K562 (cell line): ENCODE measurements at regions not wholly inside any gene's neighbourhood (a gene's known extent, or its start where the extent isn't known, plus 50 kb on each side); places are given as distances from the start of the nearest gene placed in this dataset.

Source experiments
- ATAC-seq: fragments of 200-7000 bp; cut with Tn5 transposase; 3 replicates; pipeline ENCODE4 v1.9.1; 2020; ENCODE audit warnings: moderate library complexity
- BruUV-seq: library from RNA; stranded (reverse); fragments of 400-500 nt; replicated peaks from 2 replicates; lab custom pipeline; 2021; lab: Mats Ljungman, UMichigan
- CTCF ChIA-PET: fragments of 300-600 bp; formaldehyde crosslinking; extraction: SDS; loops from one replicate; lab custom pipeline; 2021; ENCODE audit warnings: low intra/inter-chr PET ratio; lab: Yijun Ruan, JAX
- POLR2A ChIA-PET: fragments of 300-600, 350-650 bp; sonication (Branson Sonifier 250); formaldehyde crosslinking; extraction: SDS; loops from one replicate; lab custom pipeline; 2021; ENCODE audit warnings: antibody characterized with exemption, inconsistent platforms; lab: Yijun Ruan, JAX
- DNase-seq, 4 experiments: peaks; one replicate each; pipeline versions ENCODE4 v3.0.0 to v3.0.0-alpha.2; 2011 to 2018; ENCODE audit warnings: low spot score in 3 of 4, mixed read lengths in 3 of 4; ENCODE audit errors: extremely low read depth in 1 of 4
- FAIRE-seq: peaks from 2 replicates; lab custom pipeline; 2011; peaks lifted over from hg19 to GRCh38; lab: Jason Lieb, UNC
- H2AFZ ChIP-seq: 2 replicates; pipeline ENCODE4 v1.6.0; 2011; ENCODE audit warnings: low read depth, low read length, control low read depth, inconsistent platforms
- H3K27ac ChIP-seq: fragments of 200-600 bp; 3 replicates; pipeline ENCODE4 v1.8.0; 2011; ENCODE audit warnings: low read depth, mild to moderate bottlenecking, control low read depth, inconsistent platforms, low read length, moderate library complexity, mixed read lengths; ENCODE audit errors: extremely low read depth
- H3K27me3 ChIP-seq, 2 experiments: fragments of 300-600 bp in 1 of 2; 2 replicates in 1 of 2; 3 replicates in 1 of 2; pipeline versions ENCODE4 v1.6.0 to v1.8.0; 2011; ENCODE audit warnings: inconsistent platforms in 2 of 2, low read length in 2 of 2, mild to moderate bottlenecking in 1 of 2, mixed read lengths in 1 of 2, moderate library complexity in 1 of 2; ENCODE audit not compliant: control insufficient read depth in 2 of 2, insufficient read depth in 2 of 2
- H3K36me3 ChIP-seq: fragments of 300-600 bp; 3 replicates; pipeline ENCODE4 v1.8.0; 2011; ENCODE audit warnings: mild to moderate bottlenecking, low read length, inconsistent platforms; ENCODE audit not compliant: control insufficient read depth, insufficient read depth
- H3K4me1 ChIP-seq, 2 experiments: fragments of 200-600 bp in 1 of 2; replicated peaks in 1 of 2; 2 replicates in 1 of 2; 3 replicates in 1 of 2; pipeline versions ENCODE4 v1.5.1 to v1.8.0; 2011; ENCODE audit warnings: inconsistent platforms in 2 of 2, low read length in 2 of 2, mild to moderate bottlenecking in 1 of 2, mixed read lengths in 1 of 2, moderate library complexity in 1 of 2; ENCODE audit not compliant: control insufficient read depth in 2 of 2, insufficient read depth in 2 of 2
- H3K4me2 ChIP-seq: 2 replicates; pipeline ENCODE4 v1.6.1; 2011; ENCODE audit warnings: low read length, control low read depth, inconsistent platforms, mixed read lengths; ENCODE audit not compliant: insufficient read depth
- H3K4me3 ChIP-seq: fragments of 200-600 bp; sonication (generic), shearing (Covaris generic); 2 replicates; pipeline ENCODE4 v1.5.1; 2016; ENCODE audit warnings: control low read depth, inconsistent platforms
- H3K79me2 ChIP-seq: fragments of 200-600 bp; 3 replicates; pipeline ENCODE4 v1.8.0; 2011; ENCODE audit warnings: low read length, inconsistent platforms; ENCODE audit not compliant: control insufficient read depth, insufficient read depth
- H3K9ac ChIP-seq, 2 experiments: 2 replicates each; pipeline versions ENCODE4 v1.6.0 to v1.6.1; 2011; ENCODE audit warnings: low read depth in 2 of 2, low read length in 2 of 2, control low read depth in 1 of 2, inconsistent platforms in 1 of 2, mild to moderate bottlenecking in 1 of 2, mixed read lengths in 1 of 2; ENCODE audit not compliant: insufficient read depth in 1 of 2
- H3K9me1 ChIP-seq: one replicate; pipeline ENCODE4 v1.6.0; 2011; ENCODE audit warnings: inconsistent platforms, mild to moderate bottlenecking, low read length, moderate library complexity; ENCODE audit not compliant: control insufficient read depth, insufficient read depth
- H3K9me3 ChIP-seq: replicated peaks from 2 replicates; pipeline ENCODE4 v1.5.1; 2011; ENCODE audit warnings: low read depth, low read length, inconsistent platforms; ENCODE audit not compliant: control insufficient read depth, insufficient read depth
- H4K20me1 ChIP-seq: replicated peaks from 2 replicates; pipeline ENCODE4 v1.6.1; 2011; ENCODE audit warnings: low read length, inconsistent platforms, mixed read lengths; ENCODE audit not compliant: control insufficient read depth, insufficient read depth
- CEBPB ChIP-seq: fragments of 450-650 bp; IDR thresholded peaks from 2 replicates; pipeline ENCODE4 v1.6.1; 2016; ENCODE audit warnings: missing genetic modification characterization, missing compliant biosample characterization
- MAFG ChIP-seq: fragments of 450-650 bp; conservative IDR thresholded peaks from 2 replicates; pipeline ENCODE4 v1.6.1; 2016; ENCODE audit warnings: missing genetic modification characterization, missing compliant biosample characterization
- SIN3B ChIP-seq: fragments of 450-650 bp; IDR thresholded peaks from 2 replicates; pipeline ENCODE4 v1.6.1; 2017; ENCODE audit warnings: low read depth, mild to moderate bottlenecking, moderate library complexity
- TBL1XR1 ChIP-seq, 2 experiments: IDR thresholded peaks; 2 replicates each; pipeline ENCODE4 v1.6.1; 2012; ENCODE audit warnings: improper control_type of control experiment in 2 of 2, low read length in 2 of 2, mild to moderate bottlenecking in 1 of 2
- WGBS: fragments of 100-300 bp; shearing (Covaris generic); methylation state at CpG from one replicate; pipeline ENCODE4 v1.1.6; 2016; ENCODE audit warnings: low coverage, mixed read lengths; ENCODE audit not compliant: insufficient coverage; ENCODE audit errors: missing lambda C conversion rate; 5-methylcytosine and 5-hydroxymethylcytosine counted together
- in situ Hi-C: fragments of 300-500 bp; cut with MboI; formaldehyde crosslinking; loops from 4 replicates; pipeline ENCODE4 v1.15.0; 2018; ENCODE audit warnings: inconsistent platforms, mixed read lengths
- intact Hi-C: fragments of 100-400 bp; cut with micrococcal nuclease; formaldehyde crosslinking; loops from 2 replicates; pipeline ENCODE4 v1.14.2; 2022
- TF ChIP-seq, protein P1 (sequence below): fragments of 250-450 bp; sonication (Bioruptor Pico); IDR thresholded peaks from 2 replicates; pipeline ENCODE4 v1.8.0; 2021; ENCODE audit warnings: moderate library complexity, mild to moderate bottlenecking, inconsistent platforms
- TF ChIP-seq, protein P2 (sequence below): sonication (generic); formaldehyde crosslinking; IDR thresholded peaks from 2 replicates; pipeline ENCODE4 v1.9.0; 2022; ENCODE audit warnings: mild to moderate bottlenecking, missing genetic modification reagents

DNA sequence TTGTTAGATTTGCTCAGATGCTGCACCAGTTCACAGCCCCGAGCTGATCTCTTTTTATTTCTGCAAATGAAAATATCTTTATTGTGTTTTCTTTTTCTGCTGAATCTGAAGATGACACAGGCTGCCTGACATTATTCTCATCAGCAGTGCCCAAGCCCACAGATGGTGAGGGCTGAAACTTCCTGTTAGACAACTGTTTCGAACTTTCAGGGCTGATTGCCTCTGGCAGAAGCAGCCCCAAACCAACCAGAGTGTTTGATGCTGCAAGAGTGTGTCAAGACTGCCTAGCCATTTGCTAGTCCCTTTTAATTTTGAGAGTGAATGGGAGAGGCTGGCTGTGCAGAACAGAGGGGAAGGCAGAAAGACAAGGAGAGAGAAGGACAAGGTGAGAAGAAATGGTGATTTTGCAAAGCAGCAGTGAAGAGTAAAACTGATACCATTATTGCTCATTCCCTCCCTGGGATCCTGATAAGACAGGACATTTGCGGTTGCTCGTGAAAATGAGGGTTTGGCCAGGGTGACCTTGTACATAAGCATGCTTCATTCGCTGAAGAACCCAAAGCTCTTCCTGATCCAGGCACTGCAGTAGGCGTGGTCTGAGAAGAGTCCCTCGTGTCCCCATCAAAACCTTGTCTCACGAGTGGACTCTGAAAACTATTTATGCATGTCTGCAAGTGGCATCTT is 77.2 kb downstream of the TMEM114 start:
- intact Hi-C loops: no loop called here
- FAIRE-seq (no peak), ATAC-seq (no peak), DNase-seq (no peak)
- H3K27ac ChIP-seq: no peak overlapping the region
- no peaks in the 10 kb centered on the region; a peak in 1 of 5 replicates for H3K27me3 ChIP-seq
- H3K9ac ChIP-seq: no peak overlapping the region
- H3K36me3 ChIP-seq: no peaks in the 10 kb centered on the region
- H3K4me3 ChIP-seq: no peak overlapping the region
- no peaks in the 10 kb centered on the region for H3K79me2 ChIP-seq
- H3K4me2 ChIP-seq: no peak overlapping the region
- H3K9me3 ChIP-seq: no peaks in the 10 kb centered on the region
- POLR2A ChIA-PET: interaction anchor here (0.7 kb wide), 1 partner anchor 227 kb away, joined by 3 read pairs; no protein-coding TSS in a partner anchor
- no peaks in the 10 kb centered on the region for H3K9me1 ChIP-seq
- no TSS peak for BruUV-seq
- no peaks in the 10 kb centered on the region for H4K20me1 ChIP-seq
- no peak overlapping the region for H2AFZ ChIP-seq
- 0% methylated on average over 8 of the region's 8 CpGs for WGBS
- in situ Hi-C loops: no loop called here
- TF ChIP-seq TBL1XR1 (IDR thresholded peaks at IDR 0.05; ENCODE audit: low read length in 2 of 2) (no peak), CEBPB (tag) (no peak), MAFG (tag) (no peak), SIN3B (no peak)
- TF ChIP-seq, protein P1, sequence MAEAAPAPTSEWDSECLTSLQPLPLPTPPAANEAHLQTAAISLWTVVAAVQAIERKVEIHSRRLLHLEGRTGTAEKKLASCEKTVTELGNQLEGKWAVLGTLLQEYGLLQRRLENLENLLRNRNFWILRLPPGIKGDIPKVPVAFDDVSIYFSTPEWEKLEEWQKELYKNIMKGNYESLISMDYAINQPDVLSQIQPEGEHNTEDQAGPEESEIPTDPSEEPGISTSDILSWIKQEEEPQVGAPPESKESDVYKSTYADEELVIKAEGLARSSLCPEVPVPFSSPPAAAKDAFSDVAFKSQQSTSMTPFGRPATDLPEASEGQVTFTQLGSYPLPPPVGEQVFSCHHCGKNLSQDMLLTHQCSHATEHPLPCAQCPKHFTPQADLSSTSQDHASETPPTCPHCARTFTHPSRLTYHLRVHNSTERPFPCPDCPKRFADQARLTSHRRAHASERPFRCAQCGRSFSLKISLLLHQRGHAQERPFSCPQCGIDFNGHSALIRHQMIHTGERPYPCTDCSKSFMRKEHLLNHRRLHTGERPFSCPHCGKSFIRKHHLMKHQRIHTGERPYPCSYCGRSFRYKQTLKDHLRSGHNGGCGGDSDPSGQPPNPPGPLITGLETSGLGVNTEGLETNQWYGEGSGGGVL: no peak
- TF ChIP-seq, protein P2, sequence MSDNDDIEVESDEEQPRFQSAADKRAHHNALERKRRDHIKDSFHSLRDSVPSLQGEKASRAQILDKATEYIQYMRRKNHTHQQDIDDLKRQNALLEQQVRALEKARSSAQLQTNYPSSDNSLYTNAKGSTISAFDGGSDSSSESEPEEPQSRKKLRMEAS: no peak
- TF ChIP-seq, all 486 proteins: peak for 0
- CTCF ChIA-PET: no interaction called here
- no peaks in the 10 kb centered on the region for H3K4me1 ChIP-seq
